ENCODE measurements at regions not wholly inside any gene's neighbourhood (a gene's known extent, or its start where the extent isn't known, plus 50 kb on each side); places are given as distances from the start of the nearest gene placed in this dataset.

GRCh38 chr10:76736815-76737618, 900.6 kb downstream of the KCNMA1 start:
- H4K91ac ChIP-seq (ENCODE audit: insufficient read depth, low read depth, low read length), result no peak overlapping the region
- no peaks in the 10 kb centered on the region for H3K9me3 ChIP-seq (ENCODE audit: control insufficient read depth, insufficient read depth, low read length)
- no peaks in the 10 kb centered on the region for H4K20me1 ChIP-seq (ENCODE audit: insufficient read depth, low read length)
- no peak overlapping the region for H2BK20ac ChIP-seq (ENCODE audit: low read depth, low read length)
- H4K8ac ChIP-seq (ENCODE audit: low read depth in 2 of 2, low read length in 2 of 2), result no peak overlapping the region
- dilution Hi-C loops (cut with HindIII; ENCODE audit: low sequenced_read_pairs, unreplicated experiment) (no loop called here), intact Hi-C loops (cut with micrococcal nuclease) (no loop called here), in situ Hi-C loops (cut with MboI; ENCODE audit: low sequenced_read_pairs) (no loop called here)
- no TSS peak for BruUV-seq (replicated peaks)
- H3K4me3 ChIP-seq (ENCODE audit: insufficient read depth, low read depth, low read length), result no peak overlapping the region
- no peak overlapping the region for H3K4me2 ChIP-seq (ENCODE audit: low read depth, low read length)
- no peaks in the 10 kb centered on the region for H3K79me1 ChIP-seq (ENCODE audit: low read depth in 1 of 2, low read length in 2 of 2)
- no peak overlapping the region for H3K9ac ChIP-seq (ENCODE audit: low read depth, low read length)
- H3K18ac ChIP-seq (ENCODE audit: low read depth, low read length), result no peak overlapping the region
- no peak for TF ChIP-seq MAFK (IDR thresholded peaks at IDR 0.05; ENCODE audit: low read depth, low read length)
- no peak for TF ChIP-seq POLR2A (IDR thresholded peaks at IDR 0.05; ENCODE audit: low read depth, low read length)
- TF ChIP-seq NFE2L2 (IDR thresholded peaks at IDR 0.05; ENCODE audit: low read depth, low read length), result no peak
- no peak for TF ChIP-seq MAZ (IDR thresholded peaks at IDR 0.05; ENCODE audit: borderline replicate concordance, low read depth, low read length)
- no peak for TF ChIP-seq CEBPB (IDR thresholded peaks at IDR 0.05; ENCODE audit: low read depth, low read length)
- TF ChIP-seq MXI1 (IDR thresholded peaks at IDR 0.05; ENCODE audit: borderline replicate concordance, low read depth, low read length), result no peak
- TF ChIP-seq RAD21 (IDR thresholded peaks at IDR 0.05; ENCODE audit: low read length), result no peak
- TF ChIP-seq RFX5 (IDR thresholded peaks at IDR 0.05; ENCODE audit: low read depth, low read length), result no peak
- no peak for TF ChIP-seq USF2 (IDR thresholded peaks at IDR 0.05; ENCODE audit: low read depth, low read length)
- no peak for TF ChIP-seq BHLHE40 (IDR thresholded peaks at IDR 0.05; ENCODE audit: low read depth, low read length)
- TF ChIP-seq FOS (IDR thresholded peaks at IDR 0.05; ENCODE audit: low read depth, low read length), result no peak
- TF ChIP-seq ELK1 (IDR thresholded peaks at IDR 0.05; ENCODE audit: borderline replicate concordance, low read depth, low read length), result no peak
- no peak for TF ChIP-seq CTCF (conservative IDR thresholded peaks at IDR 0.05; ENCODE audit: low read depth, low read length)
- TF ChIP-seq CHD1 (IDR thresholded peaks at IDR 0.05; ENCODE audit: low read depth, low read length), result no peak
- TF ChIP-seq SMC3 (IDR thresholded peaks at IDR 0.05; ENCODE audit: low read depth, low read length), result no peak
- TF ChIP-seq RCOR1 (IDR thresholded peaks at IDR 0.05; ENCODE audit: insufficient replicate concordance, low read length), result no peak
- no peak overlapping the region for H2AK5ac ChIP-seq (ENCODE audit: low read depth, low read length)
- H2AFZ ChIP-seq (replicated peaks; ENCODE audit: low read length, poor library complexity), result no peak overlapping the region
- H3K23ac ChIP-seq (ENCODE audit: low read depth, low read length), result no peak overlapping the region
- no peaks in the 10 kb centered on the region for H3K4me1 ChIP-seq (ENCODE audit: control insufficient read depth, insufficient read depth, low read length)
- no peak overlapping the region for H4K5ac ChIP-seq (ENCODE audit: low read depth, low read length)
- no peak overlapping the region for H2BK120ac ChIP-seq (ENCODE audit: low read depth, low read length)
- no peaks in the 10 kb centered on the region for H3K36me3 ChIP-seq (ENCODE audit: control insufficient read depth, insufficient read depth, low read length)
- no peak overlapping the region for H3K14ac ChIP-seq (replicated peaks; ENCODE audit: low read depth, low read length)
- H3K9me1 ChIP-seq (ENCODE audit: insufficient read depth, low read length), result no peaks in the 10 kb centered on the region
- H3K4ac ChIP-seq (ENCODE audit: low read depth, low read length), result no peak overlapping the region
- no peaks in the 10 kb centered on the region for H3K27me3 ChIP-seq (ENCODE audit: control insufficient read depth, insufficient read depth, low read length)
- ChIA-PET POLR2A (ENCODE audit: unreplicated experiment) (no interaction called here), CTCF (no interaction called here)
- ATAC-seq (ENCODE audit: low read depth) (no peak), DNase-seq (no peak)
- no peak overlapping the region for H2BK15ac ChIP-seq (ENCODE audit: low read depth, low read length)
- H3K56ac ChIP-seq (ENCODE audit: extremely low read depth, insufficient read depth, low read length), result no peak overlapping the region
- no peak overlapping the region for H2AK9ac ChIP-seq (replicated peaks; ENCODE audit: low read depth, low read length, poor library complexity)
- no peak overlapping the region for H3K27ac ChIP-seq (ENCODE audit: insufficient read depth, low read length)
- no CpG with 5 or more reads among the region's 6 CpGs for WGBS, 2 experiments (ENCODE audit: extremely low coverage in 2 of 2, insufficient read length in 1 of 2)
- no peak overlapping the region for H2BK5ac ChIP-seq (ENCODE audit: low read depth, low read length, poor library complexity, severe bottlenecking)
